Fibroblast of pulmonary artery (primary cell): ENCODE measurements at regions not wholly inside any gene's neighbourhood (a gene's known extent, or its start where the extent isn't known, plus 50 kb on each side); places are given as distances from the start of the nearest gene placed in this dataset.

ENCODE experiments used
- DNase-seq: peaks from one replicate; pipeline ENCODE4 v3.0.0-alpha.2; 2010; ENCODE audit warnings: low read depth
- H3K4me3 ChIP-seq: replicated peaks from 2 replicates; pipeline ENCODE4 v1.5.1; 2011; ENCODE audit warnings: low read depth, mild to moderate bottlenecking, control low read depth, low read length, moderate library complexity
- CTCF ChIP-seq: IDR thresholded peaks from 2 replicates; pipeline ENCODE4 v1.5.1; 2011; ENCODE audit warnings: mild to moderate bottlenecking, control low read depth, low read length, inconsistent platforms; ENCODE audit errors: missing control alignments

GRCh38 chr1:219352961-219353651 lies 179.4 kb downstream of the LYPLAL1 start:
- no peak for TF ChIP-seq CTCF
- H3K4me3 ChIP-seq, result no peak overlapping the region
- no peak for DNase-seq

DNA sequence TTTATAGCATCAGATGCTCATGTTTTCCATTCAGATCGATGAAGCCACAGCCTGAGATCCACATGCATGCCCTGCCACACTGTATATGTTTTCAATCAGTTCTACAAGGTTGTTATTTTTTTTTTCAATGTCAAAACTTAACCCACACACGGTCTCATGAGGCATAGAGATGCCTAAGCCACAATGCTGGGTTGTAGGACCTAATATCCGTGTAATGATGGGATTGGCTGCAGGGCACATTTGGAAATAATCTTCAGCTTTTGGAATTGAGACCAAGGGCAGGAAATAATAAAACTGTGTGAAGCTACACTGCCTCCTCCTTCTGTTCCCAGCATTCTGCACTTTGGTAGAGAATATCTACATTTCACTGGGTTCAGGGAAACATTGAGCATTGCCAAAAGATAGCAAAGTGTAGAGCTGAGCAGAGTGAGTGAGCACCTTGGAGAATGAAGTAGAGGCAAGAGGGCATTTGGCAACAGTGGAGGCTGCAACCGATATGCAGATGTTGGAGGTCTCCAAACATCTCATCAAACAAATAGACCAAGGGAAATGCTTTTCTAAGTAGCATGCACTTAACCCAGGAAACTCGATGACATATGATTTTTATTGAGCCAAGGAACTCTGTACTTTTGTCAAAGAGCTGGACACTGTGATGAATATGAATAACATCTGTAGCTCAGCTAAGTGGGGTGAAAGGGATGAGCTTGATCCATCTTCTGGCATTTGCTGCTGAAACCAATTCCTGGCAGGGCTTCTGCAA lies 176.7 kb downstream of the LYPLAL1 start:
- no peak overlapping the region for H3K4me3 ChIP-seq
- no peak for DNase-seq
- TF ChIP-seq CTCF, result no peak

GRCh38 chr1:219347921-219348391 lies 174.3 kb downstream of the LYPLAL1 start:
- DNase-seq, result no peak
- TF ChIP-seq CTCF, result no peak
- no peak overlapping the region for H3K4me3 ChIP-seq

GRCh38 chr1:219347376-219347775 lies 173.7 kb downstream of the LYPLAL1 start:
- H3K4me3 ChIP-seq, result no peak overlapping the region
- DNase-seq, result no peak
- no peak for TF ChIP-seq CTCF

- no peak for TF ChIP-seq CTCF
- DNase-seq, result no peak
- H3K4me3 ChIP-seq, result no peak overlapping the region
Measured at GRCh38 chr1:219345953-219346352, 172.3 kb downstream of the LYPLAL1 start.

DNA sequence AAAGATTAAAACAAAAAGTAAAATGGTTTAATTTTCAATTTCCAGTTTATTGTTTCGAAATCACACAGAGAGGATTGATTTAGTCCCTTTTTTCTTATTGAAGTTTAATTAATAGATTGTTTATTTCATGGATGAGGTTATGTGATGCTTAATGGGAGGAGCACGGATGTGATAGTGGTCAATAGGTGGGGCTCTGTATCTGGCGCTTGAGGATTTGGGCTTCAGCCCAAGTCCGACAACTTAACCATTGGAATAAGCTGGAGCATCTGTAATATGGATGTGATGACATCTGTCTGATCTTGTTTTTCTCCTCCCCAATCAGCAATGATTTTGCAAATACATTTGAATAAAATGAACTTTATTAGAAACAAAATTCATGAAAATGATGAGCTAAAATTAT lies 169.2 kb downstream of the LYPLAL1 start:
- no peak overlapping the region for H3K4me3 ChIP-seq
- no peak for DNase-seq
- no peak for TF ChIP-seq CTCF
